HL-60 (cell line): ENCODE measurements at regions not wholly inside any gene's neighbourhood (a gene's known extent, or its start where the extent isn't known, plus 50 kb on each side); places are given as distances from the start of the nearest gene placed in this dataset.

Source experiments
- POLR2AphosphoS5 ChIP-seq: IDR thresholded peaks from 2 replicates; pipeline ENCODE4 v1.6.1; 2012; ENCODE audit warnings: low read depth
- TF ChIP-seq, protein P1 (sequence below): IDR thresholded peaks from one replicate; pipeline ENCODE4 v1.5.1; 2011; ENCODE audit warnings: low read length, control low read depth, inconsistent platforms; ENCODE audit not compliant: insufficient read depth

DNA sequence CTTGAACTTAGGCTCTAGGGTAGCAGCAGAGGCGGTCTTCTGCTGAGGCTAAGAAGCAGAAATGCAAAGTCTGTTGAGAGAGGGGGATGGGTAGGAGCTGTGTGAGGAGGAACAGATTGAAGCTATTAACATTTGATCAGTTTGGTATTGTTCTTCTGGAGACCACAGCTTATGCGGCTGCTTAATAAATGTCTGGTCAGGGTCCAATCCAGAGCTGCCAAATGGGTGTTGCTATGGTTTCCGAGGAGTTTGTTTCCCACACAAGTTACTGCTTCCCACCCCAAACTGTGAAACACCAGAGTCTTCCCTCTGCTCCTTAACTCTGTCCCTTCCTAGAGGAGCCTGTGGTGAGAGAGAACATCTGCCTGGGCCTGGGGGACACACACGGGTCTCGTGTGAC is 142.2 kb upstream of the KLF4 start:
- TF ChIP-seq, protein P1, sequence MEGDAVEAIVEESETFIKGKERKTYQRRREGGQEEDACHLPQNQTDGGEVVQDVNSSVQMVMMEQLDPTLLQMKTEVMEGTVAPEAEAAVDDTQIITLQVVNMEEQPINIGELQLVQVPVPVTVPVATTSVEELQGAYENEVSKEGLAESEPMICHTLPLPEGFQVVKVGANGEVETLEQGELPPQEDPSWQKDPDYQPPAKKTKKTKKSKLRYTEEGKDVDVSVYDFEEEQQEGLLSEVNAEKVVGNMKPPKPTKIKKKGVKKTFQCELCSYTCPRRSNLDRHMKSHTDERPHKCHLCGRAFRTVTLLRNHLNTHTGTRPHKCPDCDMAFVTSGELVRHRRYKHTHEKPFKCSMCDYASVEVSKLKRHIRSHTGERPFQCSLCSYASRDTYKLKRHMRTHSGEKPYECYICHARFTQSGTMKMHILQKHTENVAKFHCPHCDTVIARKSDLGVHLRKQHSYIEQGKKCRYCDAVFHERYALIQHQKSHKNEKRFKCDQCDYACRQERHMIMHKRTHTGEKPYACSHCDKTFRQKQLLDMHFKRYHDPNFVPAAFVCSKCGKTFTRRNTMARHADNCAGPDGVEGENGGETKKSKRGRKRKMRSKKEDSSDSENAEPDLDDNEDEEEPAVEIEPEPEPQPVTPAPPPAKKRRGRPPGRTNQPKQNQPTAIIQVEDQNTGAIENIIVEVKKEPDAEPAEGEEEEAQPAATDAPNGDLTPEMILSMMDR = no peak
- TF ChIP-seq POLR2AphosphoS5 = no peak
